ENCODE measurements at regions not wholly inside any gene's neighbourhood (a gene's known extent, or its start where the extent isn't known, plus 50 kb on each side); places are given as distances from the start of the nearest gene placed in this dataset.

- TF ChIP-seq FOXP2 (optimal IDR thresholded peaks at IDR 0.05; ENCODE audit: borderline replicate concordance, extremely low read depth, extremely low read length, insufficient read depth) (no peak), REST (IDR thresholded peaks at IDR 0.05; ENCODE audit: insufficient read depth in 1 of 2, low read depth in 2 of 2, low read length in 2 of 2) (no peak), TAF1 (IDR thresholded peaks at IDR 0.05; ENCODE audit: borderline replicate concordance, insufficient read depth, low read length) (no peak)
These were observed 743.2 kb downstream of the TRAM1L1 start for GRCh38 chr4:116342143-116342542.

- TF ChIP-seq TAF1 (IDR thresholded peaks at IDR 0.05; ENCODE audit: borderline replicate concordance, insufficient read depth, low read length) (no peak), SIN3A (IDR thresholded peaks at IDR 0.05; ENCODE audit: borderline replicate concordance, insufficient read depth, low read length) (no peak), REST (IDR thresholded peaks at IDR 0.05; ENCODE audit: insufficient read depth in 1 of 2, low read depth in 2 of 2, low read length in 2 of 2) (no peak), FOXP2 (optimal IDR thresholded peaks at IDR 0.05; ENCODE audit: borderline replicate concordance, extremely low read depth, extremely low read length, insufficient read depth) (no peak), POLR2AphosphoS5 (IDR thresholded peaks at IDR 0.05; ENCODE audit: low read depth, low read length) (no peak)
These were observed 752.9 kb downstream of the TRAM1L1 start for GRCh38 chr4:116332508-116332907.

DNA sequence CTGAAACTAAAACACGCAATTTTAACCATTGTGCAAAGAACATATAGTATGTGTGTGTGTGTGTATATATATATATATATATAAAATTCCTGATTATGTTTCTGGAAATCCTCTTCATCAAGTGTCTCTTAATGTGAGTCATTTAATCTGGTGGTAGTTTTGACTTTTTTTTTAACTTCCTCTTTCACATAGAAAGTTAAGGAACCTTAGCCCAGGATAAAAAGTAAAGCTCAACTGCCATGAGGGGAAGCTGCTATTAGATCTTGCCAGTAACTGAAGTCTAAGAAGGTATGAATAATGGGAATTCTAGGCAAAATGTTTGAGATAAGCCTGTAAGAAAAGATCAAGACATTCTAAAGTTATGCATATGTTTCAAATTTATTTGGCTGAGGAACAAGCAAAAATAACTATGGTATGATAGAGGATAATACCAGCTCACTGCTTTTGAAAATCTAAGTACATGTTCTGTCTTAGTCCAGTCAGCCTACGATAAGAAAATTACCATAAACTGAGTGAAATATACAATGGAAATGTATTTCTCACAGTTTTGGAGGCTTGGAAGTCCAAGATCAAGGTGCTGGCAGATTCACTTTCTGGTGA is 757.0 kb downstream of the TRAM1L1 start:
- TF ChIP-seq SIN3A (IDR thresholded peaks at IDR 0.05; ENCODE audit: borderline replicate concordance, insufficient read depth, low read length) (no peak), REST (IDR thresholded peaks at IDR 0.05; ENCODE audit: insufficient read depth in 1 of 2, low read depth in 2 of 2, low read length in 2 of 2) (no peak), POLR2AphosphoS5 (IDR thresholded peaks at IDR 0.05; ENCODE audit: low read depth, low read length) (no peak), FOXP2 (optimal IDR thresholded peaks at IDR 0.05; ENCODE audit: borderline replicate concordance, extremely low read depth, extremely low read length, insufficient read depth) (no peak), TAF1 (IDR thresholded peaks at IDR 0.05; ENCODE audit: borderline replicate concordance, insufficient read depth, low read length) (no peak)

GRCh38 chr4:116323606-116324005 is 761.8 kb downstream of the TRAM1L1 start:
- TF ChIP-seq FOXP2 (optimal IDR thresholded peaks at IDR 0.05; ENCODE audit: borderline replicate concordance, extremely low read depth, extremely low read length, insufficient read depth) (no peak), TAF1 (IDR thresholded peaks at IDR 0.05; ENCODE audit: borderline replicate concordance, insufficient read depth, low read length) (no peak)

GRCh38 chr4:116321471-116321870 is 763.9 kb downstream of the TRAM1L1 start:
- no peak for TF ChIP-seq REST (IDR thresholded peaks at IDR 0.05; ENCODE audit: insufficient read depth in 1 of 2, low read depth in 2 of 2, low read length in 2 of 2)
- no peak for TF ChIP-seq POLR2AphosphoS5 (IDR thresholded peaks at IDR 0.05; ENCODE audit: low read depth, low read length)
- TF ChIP-seq SIN3A (IDR thresholded peaks at IDR 0.05; ENCODE audit: borderline replicate concordance, insufficient read depth, low read length), result no peak
- no peak for TF ChIP-seq FOXP2 (optimal IDR thresholded peaks at IDR 0.05; ENCODE audit: borderline replicate concordance, extremely low read depth, extremely low read length, insufficient read depth)
- TF ChIP-seq TAF1 (IDR thresholded peaks at IDR 0.05; ENCODE audit: borderline replicate concordance, insufficient read depth, low read length), result no peak

Data from PFSK-1 (cell line).